G401 (cell line): ENCODE measurements at regions not wholly inside any gene's neighbourhood (a gene's known extent, or its start where the extent isn't known, plus 50 kb on each side); places are given as distances from the start of the nearest gene placed in this dataset.
"Not testable (repeated sequence)": the region's sequence is repeated elsewhere in the genome, so short reads cannot be mapped to it uniquely, and the experiment has no call there.

ENCODE experiments used
- DNase-seq: peaks from one replicate; pipeline ENCODE4 v3.0.0-alpha.2; 2015; ENCODE audit warnings: low spot score
- in situ Hi-C: cut with HindIII; loops from 2 replicates; pipeline ENCODE4 v1.10.0; 2016; ENCODE audit warnings: low sequenced_read_pairs, mixed read lengths

DNA sequence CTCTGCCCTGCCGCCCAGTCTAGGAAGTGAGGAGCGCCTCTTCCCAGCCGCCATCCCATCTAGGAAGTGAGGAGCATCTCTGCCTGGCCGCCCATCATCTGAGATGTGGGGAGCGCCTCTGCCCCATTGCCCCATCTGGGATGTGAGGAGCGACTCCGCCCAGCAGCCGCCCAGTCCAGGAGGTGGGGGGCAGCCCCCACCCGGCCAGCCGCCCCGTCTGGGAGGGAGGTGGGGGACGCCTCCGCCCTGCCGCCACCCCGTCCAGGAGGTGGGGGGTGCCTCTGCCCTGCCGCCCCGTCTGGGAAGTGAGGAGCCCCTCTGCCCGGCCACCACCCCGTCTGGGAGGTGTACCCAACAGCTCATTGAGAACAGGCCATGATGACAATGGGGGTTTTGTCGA lies 146.0 kb upstream of the RAB6C start:
- DNase-seq = not testable (repeated sequence)

DNA sequence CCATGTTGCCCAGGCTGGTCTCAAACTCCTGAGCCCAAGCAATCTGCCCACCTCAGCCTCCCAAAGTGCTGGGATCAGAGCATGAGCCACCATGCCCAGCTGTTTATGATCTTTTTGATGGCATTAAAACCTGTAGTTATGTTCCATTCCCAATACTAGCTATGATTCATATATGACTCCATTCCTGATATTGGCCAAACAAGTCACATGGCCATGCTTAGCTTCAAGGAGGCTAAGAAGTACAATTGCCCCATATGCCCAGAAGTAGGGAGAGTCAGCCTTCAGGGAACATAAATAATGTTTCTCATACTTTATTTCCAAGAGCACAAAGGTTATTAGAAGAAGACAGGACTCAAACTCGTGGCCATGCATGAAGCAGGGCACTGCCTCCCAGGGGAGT lies 132.4 kb upstream of the RAB6C start:
- in situ Hi-C loops = no loop called here
- DNase-seq = no peak

More for the DNA sequence above, 146.0 kb upstream of the RAB6C start:
- in situ Hi-C loops = not testable (repeated sequence)

- peak; percentile 36 for DNase-seq
- in situ Hi-C loops = no loop called here
These were observed 129.8 kb upstream of the RAB6C start for GRCh38 chr2:129849559-129850160.

GRCh38 chr2:129857200-129857599 lies 122.3 kb upstream of the RAB6C start:
- in situ Hi-C loops = no loop called here
- DNase-seq = no peak

DNA sequence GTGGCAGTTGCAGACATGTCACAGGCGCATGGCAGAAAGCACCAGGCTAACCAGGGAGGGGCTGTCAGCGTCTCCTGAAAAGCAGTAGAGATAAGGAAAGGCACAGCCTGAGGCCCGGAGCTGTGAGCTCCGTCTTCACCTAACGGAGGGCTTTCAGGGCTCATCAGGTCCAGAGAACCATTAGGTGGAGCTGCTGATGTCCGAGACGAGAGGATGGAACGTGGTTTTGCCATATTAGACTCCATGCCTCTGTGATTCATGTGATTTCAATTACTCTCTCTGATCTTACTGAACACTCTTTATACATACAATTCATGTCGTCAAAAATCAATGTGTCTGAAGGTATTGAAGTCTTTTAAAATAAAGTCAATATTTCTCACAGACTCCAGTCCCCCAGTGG lies 120.3 kb upstream of the RAB6C start:
- in situ Hi-C loops = no loop called here
- no peak for DNase-seq

DNA sequence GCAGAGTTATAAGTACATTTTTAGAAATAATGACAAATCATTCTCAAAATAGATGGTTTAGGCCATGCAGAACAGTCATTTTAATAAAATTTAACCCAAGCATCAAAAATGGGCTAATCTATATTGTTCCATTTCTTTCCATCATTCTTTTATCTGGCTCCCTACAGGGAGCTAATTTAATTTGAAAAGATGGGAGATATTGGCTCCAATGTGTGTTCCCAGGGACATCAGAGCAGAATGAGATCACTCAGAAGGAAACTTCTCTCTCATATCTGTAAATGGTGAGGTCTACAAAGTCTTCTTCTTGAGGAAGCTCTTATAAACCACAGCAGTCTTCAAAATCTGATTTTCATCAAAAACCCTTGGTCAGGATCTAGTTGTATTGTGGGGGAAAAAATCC lies 119.4 kb upstream of the RAB6C start:
- in situ Hi-C loops = no loop called here

GRCh38 chr2:129861666-129862288 lies 117.7 kb upstream of the RAB6C start:
- no peak for DNase-seq
- in situ Hi-C loops = no loop called here

More for the DNA sequence above, 119.4 kb upstream of the RAB6C start:
- no peak for DNase-seq

- in situ Hi-C loops = no loop called here
- DNase-seq = no peak
These were observed 116.8 kb upstream of the RAB6C start for GRCh38 chr2:129862668-129863067.

GRCh38 chr2:129863350-129863749 lies 116.1 kb upstream of the RAB6C start:
- DNase-seq = no peak
- in situ Hi-C loops = no loop called here

DNA sequence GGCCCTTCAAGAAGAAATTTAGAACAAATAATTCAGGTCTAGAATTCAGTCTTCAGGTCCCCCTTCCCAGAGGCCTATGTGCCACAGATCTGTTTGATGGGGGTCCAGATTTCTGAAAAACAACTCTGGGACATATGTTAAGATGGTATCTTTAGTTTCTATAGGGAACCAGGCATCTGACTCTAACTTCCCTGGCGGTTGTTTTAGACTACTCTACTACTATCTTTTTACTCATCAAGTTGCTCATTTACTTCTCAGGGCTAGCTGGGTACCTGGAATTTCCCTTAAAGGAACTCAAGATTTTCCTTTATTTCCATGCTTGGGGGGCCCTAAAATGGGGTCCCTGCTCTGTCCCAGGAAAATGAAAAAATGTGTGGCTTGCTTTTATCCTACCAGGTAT lies 114.7 kb upstream of the RAB6C start:
- DNase-seq = no peak
- in situ Hi-C loops = no loop called here

GRCh38 chr2:129865976-129866375 lies 113.5 kb upstream of the RAB6C start:
- in situ Hi-C loops = no loop called here
- DNase-seq = no peak

- in situ Hi-C loops = no loop called here
- no peak for DNase-seq
These were observed 113.1 kb upstream of the RAB6C start for GRCh38 chr2:129866391-129866790.

DNA sequence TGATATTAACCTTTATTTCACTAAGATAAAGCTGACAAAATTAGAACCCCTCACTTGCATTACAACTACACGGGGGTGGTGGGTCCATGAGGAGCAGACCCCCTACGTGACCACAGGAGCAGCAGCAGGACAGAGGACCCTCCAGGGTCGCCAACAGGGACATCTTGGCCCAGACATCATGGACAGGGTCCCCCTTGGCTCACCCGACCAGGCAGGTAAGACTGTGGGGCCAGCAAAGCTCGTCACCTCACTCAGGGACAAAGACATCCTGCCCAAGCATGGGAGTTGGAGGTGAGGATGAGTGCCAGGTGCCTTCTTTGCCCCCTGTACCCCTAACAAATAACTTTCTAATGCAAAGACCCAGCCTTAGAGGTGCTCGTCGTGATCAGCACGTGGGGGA lies 111.3 kb upstream of the RAB6C start:
- no peak for DNase-seq
- in situ Hi-C loops = no loop called here

GRCh38 chr2:129870685-129871241 lies 108.7 kb upstream of the RAB6C start:
- in situ Hi-C loops = loop anchor here (10.0 kb wide), 1 partner anchor 66 kb away; no protein-coding TSS in a partner anchor
- no peak for DNase-seq

DNA sequence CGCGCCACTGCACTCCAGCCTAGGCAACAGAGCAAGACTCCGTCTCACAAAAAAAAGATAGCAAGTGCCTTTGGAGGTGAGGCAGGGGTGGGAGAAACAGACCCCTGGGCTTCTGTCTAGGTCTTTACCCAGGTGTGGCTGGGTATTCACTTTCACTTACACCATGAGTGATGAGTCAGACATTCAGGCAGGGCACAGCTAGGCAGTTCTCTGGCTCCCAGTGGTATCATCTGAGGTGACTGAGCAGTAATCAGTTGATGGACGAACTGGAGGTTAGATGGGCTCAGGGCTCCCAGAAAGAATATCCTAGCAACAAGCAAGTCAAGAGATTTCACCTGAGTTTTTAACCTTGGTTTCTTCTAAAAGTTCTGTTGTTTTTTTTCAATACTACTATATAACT lies 107.0 kb upstream of the RAB6C start:
- in situ Hi-C loops = loop anchor here (10.0 kb wide), 1 partner anchor 68 kb away; no protein-coding TSS in a partner anchor
- DNase-seq = no peak

GRCh38 chr2:129876541-129876940 lies 102.9 kb upstream of the RAB6C start:
- no peak for DNase-seq
- in situ Hi-C loops = loop anchor here (10.0 kb wide), 1 partner anchor 72 kb away; no protein-coding TSS in a partner anchor

DNA sequence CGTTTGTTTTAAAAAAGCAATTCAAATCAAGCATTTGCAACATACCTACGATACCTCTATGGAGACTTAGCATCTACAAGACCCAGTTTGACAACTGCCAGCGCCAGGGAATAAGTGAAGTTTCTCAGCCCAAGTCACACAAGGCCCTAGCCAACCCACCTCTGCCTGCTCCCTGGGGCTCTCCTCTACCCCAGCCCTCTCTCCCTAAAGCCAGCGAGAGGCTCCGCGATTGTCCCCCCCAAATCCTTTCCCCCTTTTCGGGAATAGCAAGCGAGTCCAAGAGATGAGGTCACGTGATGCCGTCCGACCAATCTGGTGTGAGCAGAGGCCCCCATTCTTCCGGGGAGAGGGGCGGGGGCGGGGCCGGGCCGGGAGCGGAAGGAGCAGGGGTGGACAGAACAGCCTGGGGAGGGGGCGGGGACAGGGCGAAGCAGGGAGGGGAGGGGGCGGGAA lies 102.2 kb upstream of the RAB6C start:
- peak; percentile 95 for DNase-seq
- in situ Hi-C loops = loop anchor here (10.0 kb wide), 1 partner anchor 73 kb away; no protein-coding TSS in a partner anchor

DNA sequence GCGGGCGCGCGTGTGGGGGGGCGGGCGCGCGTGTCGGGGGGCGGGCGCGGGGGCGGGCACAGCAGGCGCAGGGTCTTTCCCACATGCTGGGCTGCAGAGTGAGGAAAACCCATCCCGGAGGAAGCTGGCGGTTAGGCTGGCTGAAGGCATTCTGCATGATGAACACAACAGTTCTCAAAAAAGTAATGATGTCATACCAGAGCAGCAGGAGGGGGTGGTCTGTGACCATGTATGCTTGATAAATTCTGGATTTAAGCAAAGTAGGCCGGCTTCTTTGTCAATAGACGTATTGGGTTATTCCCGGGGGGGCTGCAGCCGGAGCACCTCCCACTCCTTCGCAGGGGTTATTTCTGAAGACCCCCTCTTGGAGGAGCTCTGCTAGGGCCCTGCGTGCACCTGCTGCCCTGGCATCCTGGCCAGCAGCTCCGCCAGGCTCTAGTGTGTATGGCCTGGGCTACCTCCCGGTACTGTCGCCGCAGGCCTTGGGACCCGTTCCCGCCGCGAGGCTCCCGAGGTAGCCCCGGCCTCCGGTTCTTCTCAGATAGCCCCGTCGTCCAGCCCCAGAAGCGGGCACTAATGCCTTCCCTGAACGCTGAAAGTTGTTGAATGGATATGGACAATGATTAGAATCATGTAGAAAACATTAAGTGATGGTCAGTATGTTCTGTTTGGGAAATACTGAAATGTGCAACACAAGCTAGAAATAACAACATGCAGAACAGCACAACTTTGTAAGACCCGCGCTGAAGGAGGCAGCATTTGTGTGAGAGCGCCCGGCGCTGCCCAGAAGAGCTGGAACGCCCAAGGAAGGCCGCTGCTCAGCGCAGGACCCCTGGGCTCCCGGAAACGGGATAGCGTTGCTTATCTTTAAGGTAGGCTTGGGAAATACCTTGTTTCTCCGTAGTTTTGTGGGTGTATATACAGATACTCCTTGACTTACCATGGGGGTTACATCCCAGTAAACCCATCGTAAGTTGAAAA lies 101.4 kb upstream of the RAB6C start:
- DNase-seq = peak; percentile 72

GRCh38 chr2:129879614-129880180 lies 99.8 kb upstream of the RAB6C start:
- DNase-seq = no peak

More for the DNA sequence above, 101.4 kb upstream of the RAB6C start:
- in situ Hi-C loops = loop anchor here (10.0 kb wide), 1 partner anchor 73 kb away; no protein-coding TSS in a partner anchor

More at GRCh38 chr2:129879614-129880180, 99.8 kb upstream of the RAB6C start:
- in situ Hi-C loops = loop anchor here (10.0 kb wide), 1 partner anchor 75 kb away; no protein-coding TSS in a partner anchor
